ENCODE measurements at regions not wholly inside any gene's neighbourhood (a gene's known extent, or its start where the extent isn't known, plus 50 kb on each side); places are given as distances from the start of the nearest gene placed in this dataset.
A peak's percentile ranks its signal among the peaks of the same experiment; 100 is the strongest.

GRCh38 chr4:138832563-138832962 is 183.0 kb upstream of the NOCT start:
- in situ Hi-C loops (cut with HindIII; ENCODE audit: low pct_unique_long_range_greater_than_20kb, low sequenced_read_pairs): no loop called here
- no peak for DNase-seq (ENCODE audit: low read depth)

GRCh38 chr4:138831948-138832347 is 183.6 kb upstream of the NOCT start:
- no peak for DNase-seq (ENCODE audit: low read depth)
- in situ Hi-C loops (cut with HindIII; ENCODE audit: low pct_unique_long_range_greater_than_20kb, low sequenced_read_pairs): no loop called here

- DNase-seq (ENCODE audit: low read depth): no peak
- in situ Hi-C loops (cut with HindIII; ENCODE audit: low pct_unique_long_range_greater_than_20kb, low sequenced_read_pairs): no loop called here
Observed at GRCh38 chr4:138828926-138829325, 186.7 kb upstream of the NOCT start.

GRCh38 chr4:138826754-138827153 is 188.8 kb upstream of the NOCT start:
- no peak for DNase-seq (ENCODE audit: low read depth)
- in situ Hi-C loops (cut with HindIII; ENCODE audit: low pct_unique_long_range_greater_than_20kb, low sequenced_read_pairs): no loop called here

GRCh38 chr4:138826322-138826721 is 189.3 kb upstream of the NOCT start:
- DNase-seq (ENCODE audit: low read depth): no peak
- in situ Hi-C loops (cut with HindIII; ENCODE audit: low pct_unique_long_range_greater_than_20kb, low sequenced_read_pairs): no loop called here

- in situ Hi-C loops (cut with HindIII; ENCODE audit: low pct_unique_long_range_greater_than_20kb, low sequenced_read_pairs): no loop called here
- DNase-seq (ENCODE audit: low read depth): peak; percentile 39
Observed at GRCh38 chr4:138821331-138821730, 194.2 kb upstream of the NOCT start.

- in situ Hi-C loops (cut with HindIII; ENCODE audit: low pct_unique_long_range_greater_than_20kb, low sequenced_read_pairs): no loop called here
Observed at GRCh38 chr4:138816875-138817274, 198.7 kb upstream of the NOCT start.

GRCh38 chr4:138815811-138816210 is 199.8 kb upstream of the NOCT start:
- in situ Hi-C loops (cut with HindIII; ENCODE audit: low pct_unique_long_range_greater_than_20kb, low sequenced_read_pairs): no loop called here
- DNase-seq (ENCODE audit: low read depth): no peak

More at GRCh38 chr4:138816875-138817274, 198.7 kb upstream of the NOCT start:
- DNase-seq (ENCODE audit: low read depth): no peak

- DNase-seq (ENCODE audit: low read depth): no peak
- in situ Hi-C loops (cut with HindIII; ENCODE audit: low pct_unique_long_range_greater_than_20kb, low sequenced_read_pairs): no loop called here
Observed at GRCh38 chr4:138805736-138806135, 209.8 kb upstream of the NOCT start.

- no peak for DNase-seq (ENCODE audit: low read depth)
- in situ Hi-C loops (cut with HindIII; ENCODE audit: low pct_unique_long_range_greater_than_20kb, low sequenced_read_pairs): no loop called here
Observed at GRCh38 chr4:138804711-138805110, 210.9 kb upstream of the NOCT start.

GRCh38 chr4:138803051-138803450 is 212.5 kb upstream of the NOCT start:
- in situ Hi-C loops (cut with HindIII; ENCODE audit: low pct_unique_long_range_greater_than_20kb, low sequenced_read_pairs): no loop called here
- no peak for DNase-seq (ENCODE audit: low read depth)

GRCh38 chr4:138802499-138802898 is 213.1 kb upstream of the NOCT start:
- DNase-seq (ENCODE audit: low read depth): no peak
- in situ Hi-C loops (cut with HindIII; ENCODE audit: low pct_unique_long_range_greater_than_20kb, low sequenced_read_pairs): no loop called here

GRCh38 chr4:138800421-138800820 is 215.2 kb upstream of the NOCT start:
- DNase-seq (ENCODE audit: low read depth): no peak
- in situ Hi-C loops (cut with HindIII; ENCODE audit: low pct_unique_long_range_greater_than_20kb, low sequenced_read_pairs): no loop called here

- in situ Hi-C loops (cut with HindIII; ENCODE audit: low pct_unique_long_range_greater_than_20kb, low sequenced_read_pairs): no loop called here
- DNase-seq (ENCODE audit: low read depth): no peak
Observed at GRCh38 chr4:138798404-138798803, 217.2 kb upstream of the NOCT start.

GRCh38 chr4:138797646-138798045 is 217.9 kb upstream of the NOCT start:
- in situ Hi-C loops (cut with HindIII; ENCODE audit: low pct_unique_long_range_greater_than_20kb, low sequenced_read_pairs): no loop called here

GRCh38 chr4:138796761-138797160 is 218.8 kb upstream of the NOCT start:
- in situ Hi-C loops (cut with HindIII; ENCODE audit: low pct_unique_long_range_greater_than_20kb, low sequenced_read_pairs): no loop called here
- DNase-seq (ENCODE audit: low read depth): peak; percentile 75

More at GRCh38 chr4:138797646-138798045, 217.9 kb upstream of the NOCT start:
- DNase-seq (ENCODE audit: low read depth): no peak

GRCh38 chr4:138790706-138791340 is 224.8 kb upstream of the NOCT start:
- DNase-seq (ENCODE audit: low read depth): no peak
- in situ Hi-C loops (cut with HindIII; ENCODE audit: low pct_unique_long_range_greater_than_20kb, low sequenced_read_pairs): no loop called here

- peak; percentile 85 for DNase-seq (ENCODE audit: low read depth)
- in situ Hi-C loops (cut with HindIII; ENCODE audit: low pct_unique_long_range_greater_than_20kb, low sequenced_read_pairs): no loop called here
Observed at GRCh38 chr4:138789796-138790195, 225.8 kb upstream of the NOCT start.

GRCh38 chr4:138788857-138789256 is 226.7 kb upstream of the NOCT start:
- in situ Hi-C loops (cut with HindIII; ENCODE audit: low pct_unique_long_range_greater_than_20kb, low sequenced_read_pairs): no loop called here
- DNase-seq (ENCODE audit: low read depth): no peak

- DNase-seq (ENCODE audit: low read depth): no peak
- in situ Hi-C loops (cut with HindIII; ENCODE audit: low pct_unique_long_range_greater_than_20kb, low sequenced_read_pairs): no loop called here
Observed at GRCh38 chr4:138788267-138788790, 227.3 kb upstream of the NOCT start.
